IPS-18a (cell line): ENCODE measurements at regions not wholly inside any gene's neighbourhood (a gene's known extent, or its start where the extent isn't known, plus 50 kb on each side); places are given as distances from the start of the nearest gene placed in this dataset.
"Not testable (repeated sequence)": the region's sequence is repeated elsewhere in the genome, so short reads cannot be mapped to it uniquely, and the experiment has no call there.

Source experiments
- H3K27ac ChIP-seq: one replicate; pipeline ENCODE4 v1.5.1; 2013; ENCODE audit warnings: low read length
- H3K27me3 ChIP-seq: one replicate; pipeline ENCODE4 v1.6.1; 2013; ENCODE audit warnings: mild to moderate bottlenecking, low read length; ENCODE audit not compliant: control insufficient read depth, insufficient read depth
- H3K36me3 ChIP-seq: one replicate; pipeline ENCODE4 v1.6.1; 2013; ENCODE audit warnings: low read depth, low read length; ENCODE audit not compliant: control insufficient read depth
- H3K4me1 ChIP-seq: one replicate; pipeline ENCODE4 v1.6.1; 2013; ENCODE audit warnings: low read depth, low read length; ENCODE audit not compliant: control insufficient read depth
- H3K4me3 ChIP-seq: one replicate; pipeline ENCODE4 v1.5.1; 2013; ENCODE audit warnings: low read length
- H3K9ac ChIP-seq: one replicate; pipeline ENCODE4 v1.6.1; 2013; ENCODE audit warnings: mild to moderate bottlenecking, low read length, moderate library complexity
- H3K9me3 ChIP-seq: one replicate; pipeline ENCODE4 v1.6.1; 2013; ENCODE audit warnings: low read depth, low read length; ENCODE audit not compliant: control insufficient read depth

GRCh38 chr3:110016235-110016815 lies 679.0 kb upstream of the DPPA4 start:
- H3K4me1 ChIP-seq: peaks cover 29% of the 10 kb centered on the region
- no peaks in the 10 kb centered on the region for H3K36me3 ChIP-seq
- no peak overlapping the region for H3K9ac ChIP-seq
- H3K9me3 ChIP-seq: no peaks in the 10 kb centered on the region
- peak overlapping the region; percentile 6 for H3K27ac ChIP-seq
- no peaks in the 10 kb centered on the region for H3K27me3 ChIP-seq
- H3K4me3 ChIP-seq: no peak overlapping the region

- H3K27me3 ChIP-seq: no peaks in the 10 kb centered on the region
- no peaks in the 10 kb centered on the region for H3K9me3 ChIP-seq
- no peak overlapping the region for H3K9ac ChIP-seq
- no peak overlapping the region for H3K27ac ChIP-seq
- peaks cover 29% of the 10 kb centered on the region for H3K4me1 ChIP-seq
- H3K36me3 ChIP-seq: no peaks in the 10 kb centered on the region
- H3K4me3 ChIP-seq: no peak overlapping the region
These were observed 680.0 kb upstream of the DPPA4 start for GRCh38 chr3:110017304-110017703.

- Histone ChIP-seq H3K9me3 (no peaks in the 10 kb centered on the region), H3K4me3 (no peak overlapping the region), H3K36me3 (no peaks in the 10 kb centered on the region), H3K9ac (no peak overlapping the region), H3K4me1 (peaks cover 18% of the 10 kb centered on the region), H3K27me3 (no peaks in the 10 kb centered on the region), H3K27ac (no peak overlapping the region)
These were observed 684.3 kb upstream of the DPPA4 start for GRCh38 chr3:110021659-110022058.

DNA sequence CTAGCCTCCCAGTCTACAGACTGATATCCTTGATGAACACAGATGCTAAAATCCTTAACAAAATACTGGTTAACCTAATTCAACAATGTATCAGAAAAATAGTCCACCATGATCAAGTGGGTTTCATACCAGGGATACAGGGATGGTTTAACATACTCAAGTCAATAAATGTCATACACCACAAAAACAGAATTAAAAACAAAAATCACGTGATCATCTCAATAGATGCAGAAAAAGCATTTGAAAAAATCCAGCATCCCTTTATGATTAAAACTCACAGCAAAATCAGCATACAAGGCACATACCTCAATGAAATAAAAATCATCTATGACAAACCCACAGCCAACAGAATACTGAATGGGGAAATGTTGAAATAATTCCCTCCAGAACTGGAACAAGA lies 685.7 kb upstream of the DPPA4 start:
- H3K27me3 ChIP-seq, H3K9me3 ChIP-seq, H3K9ac ChIP-seq, H3K4me1 ChIP-seq, H3K4me3 ChIP-seq, H3K36me3 ChIP-seq, H3K27ac ChIP-seq: not testable (repeated sequence)

DNA sequence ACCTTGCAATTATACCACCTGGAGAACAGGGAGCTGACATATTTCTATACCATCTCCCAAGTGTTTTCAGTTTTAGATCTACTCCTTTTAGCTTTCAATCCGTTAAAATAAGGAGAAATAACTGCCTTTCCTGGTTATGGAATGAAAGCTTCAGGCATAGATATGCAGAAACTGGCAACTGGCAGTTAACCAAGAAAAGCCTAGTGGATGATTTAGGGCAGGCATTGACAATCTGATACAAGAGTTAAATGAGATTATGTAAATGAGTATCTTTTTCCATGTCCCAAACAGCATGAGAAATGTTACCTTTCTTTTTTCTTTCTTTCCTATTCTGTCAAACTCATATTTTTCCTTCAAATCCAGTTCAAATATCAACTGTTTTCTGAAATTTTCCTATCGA lies 689.1 kb upstream of the DPPA4 start:
- no peak overlapping the region for H3K9ac ChIP-seq
- H3K9me3 ChIP-seq: no peaks in the 10 kb centered on the region
- H3K4me1 ChIP-seq: no peaks in the 10 kb centered on the region
- H3K27me3 ChIP-seq: no peaks in the 10 kb centered on the region
- no peaks in the 10 kb centered on the region for H3K36me3 ChIP-seq
- H3K27ac ChIP-seq: no peak overlapping the region
- no peak overlapping the region for H3K4me3 ChIP-seq

DNA sequence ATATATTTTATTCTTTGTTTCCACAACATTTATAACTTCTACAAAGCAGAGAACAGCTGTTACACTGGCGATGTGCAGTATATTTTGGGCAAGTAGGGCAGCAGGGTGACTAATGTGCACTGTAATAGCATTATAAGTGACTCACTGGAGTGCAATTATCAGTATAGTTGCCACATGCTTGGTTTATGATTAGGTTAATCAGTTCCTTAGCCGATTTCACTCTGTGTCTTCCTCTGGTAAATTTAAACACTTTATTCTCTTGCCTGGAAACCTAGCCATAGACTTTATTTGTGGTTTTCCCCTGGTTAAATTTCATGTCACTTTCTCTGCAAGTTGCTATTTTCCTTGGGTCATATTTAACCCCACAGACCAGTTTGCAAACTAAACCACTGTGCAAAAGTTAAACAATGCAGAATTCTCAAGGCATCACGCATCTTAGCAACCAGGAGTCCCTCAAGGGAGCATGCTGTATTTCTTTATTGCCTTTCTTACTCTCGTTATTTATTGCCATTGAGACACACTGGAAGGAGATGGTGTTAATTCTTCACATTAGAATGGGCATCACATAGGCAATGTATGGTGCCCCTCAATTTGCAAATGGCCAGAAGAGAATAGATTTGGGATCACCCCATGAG lies 690.2 kb upstream of the DPPA4 start:
- Histone ChIP-seq H3K4me3 (no peak overlapping the region), H3K27ac (no peak overlapping the region), H3K27me3 (no peaks in the 10 kb centered on the region), H3K9ac (no peak overlapping the region), H3K9me3 (no peaks in the 10 kb centered on the region), H3K4me1 (no peaks in the 10 kb centered on the region), H3K36me3 (no peaks in the 10 kb centered on the region)

DNA sequence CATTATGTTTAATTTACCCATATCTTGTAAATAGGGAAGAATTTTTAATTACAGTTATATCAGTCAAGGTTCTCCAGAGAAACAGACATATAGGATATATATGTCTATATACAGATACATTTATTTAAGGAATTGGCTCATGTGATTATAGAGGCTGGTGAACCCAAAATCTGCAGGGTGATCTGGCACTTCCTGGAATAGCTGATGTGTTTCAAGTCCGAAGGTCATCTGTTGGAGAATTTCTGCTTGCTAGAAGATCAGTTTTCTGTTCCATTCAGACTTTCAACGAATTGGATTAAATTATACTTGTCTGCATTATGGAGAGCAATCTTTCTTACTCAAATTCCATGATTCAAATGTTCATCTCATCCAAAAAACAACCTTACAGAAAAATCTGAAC lies 694.6 kb upstream of the DPPA4 start:
- H3K4me3 ChIP-seq: no peak overlapping the region
- no peak overlapping the region for H3K9ac ChIP-seq
- no peaks in the 10 kb centered on the region for H3K9me3 ChIP-seq
- no peaks in the 10 kb centered on the region for H3K4me1 ChIP-seq
- H3K27me3 ChIP-seq: no peaks in the 10 kb centered on the region
- no peaks in the 10 kb centered on the region for H3K36me3 ChIP-seq
- H3K27ac ChIP-seq: no peak overlapping the region

GRCh38 chr3:110059431-110059830 lies 722.1 kb upstream of the DPPA4 start:
- no peak overlapping the region for H3K4me3 ChIP-seq
- H3K9ac ChIP-seq: no peak overlapping the region
- H3K4me1 ChIP-seq: no peaks in the 10 kb centered on the region
- H3K27me3 ChIP-seq: no peaks in the 10 kb centered on the region
- no peaks in the 10 kb centered on the region for H3K9me3 ChIP-seq
- no peak overlapping the region for H3K27ac ChIP-seq
- no peaks in the 10 kb centered on the region for H3K36me3 ChIP-seq

DNA sequence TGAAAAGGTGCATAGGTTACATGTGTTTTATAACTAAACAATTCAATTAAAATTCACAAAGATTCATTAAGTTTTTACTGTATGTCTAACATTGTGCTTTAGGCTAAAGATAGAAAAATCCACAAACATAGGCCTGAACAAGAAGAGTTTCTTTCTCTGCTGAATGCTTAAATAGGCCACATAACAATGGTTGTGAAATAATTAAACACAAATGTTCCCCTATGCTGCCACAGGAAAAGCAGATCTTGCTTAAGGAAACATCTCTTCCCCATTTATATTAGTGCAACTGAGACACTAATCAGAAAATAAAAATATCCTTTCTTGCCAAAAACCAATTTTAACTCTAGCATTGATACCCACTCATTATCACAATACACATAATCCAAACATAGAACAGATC lies 725.4 kb upstream of the DPPA4 start:
- H3K27ac ChIP-seq: no peak overlapping the region
- H3K9me3 ChIP-seq: no peaks in the 10 kb centered on the region

GRCh38 chr3:110063178-110063577 lies 725.8 kb upstream of the DPPA4 start:
- Histone ChIP-seq H3K36me3 (no peaks in the 10 kb centered on the region), H3K9ac (no peak overlapping the region)

More for the DNA sequence above, 725.4 kb upstream of the DPPA4 start:
- Histone ChIP-seq H3K4me3 (no peak overlapping the region), H3K36me3 (no peaks in the 10 kb centered on the region), H3K9ac (no peak overlapping the region), H3K4me1 (no peaks in the 10 kb centered on the region), H3K27me3 (no peaks in the 10 kb centered on the region)

DNA sequence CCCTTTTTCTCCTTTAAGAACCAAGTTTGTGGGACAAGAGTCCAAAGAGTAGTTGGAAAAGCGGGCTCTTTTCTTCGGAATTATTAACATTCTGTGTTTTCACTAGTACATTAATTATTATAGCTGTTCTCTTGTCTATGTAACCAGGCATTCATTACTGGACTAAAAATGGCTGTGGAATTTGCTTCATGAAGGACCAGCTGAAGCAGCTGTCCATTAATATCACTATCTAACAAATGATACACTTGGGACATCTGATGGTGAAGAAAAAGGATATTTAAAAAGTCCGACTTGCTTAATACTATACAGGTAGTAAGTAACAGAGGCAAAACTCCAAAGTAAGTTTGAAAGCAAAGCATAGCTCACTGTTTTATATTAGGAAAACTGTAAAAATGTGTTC lies 728.9 kb upstream of the DPPA4 start:
- Histone ChIP-seq H3K27me3 (no peaks in the 10 kb centered on the region), H3K27ac (no peak overlapping the region), H3K9me3 (no peaks in the 10 kb centered on the region), H3K36me3 (no peaks in the 10 kb centered on the region), H3K4me3 (no peak overlapping the region), H3K9ac (no peak overlapping the region), H3K4me1 (no peaks in the 10 kb centered on the region)

More at GRCh38 chr3:110063178-110063577, 725.8 kb upstream of the DPPA4 start:
- H3K27me3 ChIP-seq: no peaks in the 10 kb centered on the region
- H3K27ac ChIP-seq: no peak overlapping the region
- no peaks in the 10 kb centered on the region for H3K4me1 ChIP-seq
- H3K9me3 ChIP-seq: no peaks in the 10 kb centered on the region
- no peak overlapping the region for H3K4me3 ChIP-seq

DNA sequence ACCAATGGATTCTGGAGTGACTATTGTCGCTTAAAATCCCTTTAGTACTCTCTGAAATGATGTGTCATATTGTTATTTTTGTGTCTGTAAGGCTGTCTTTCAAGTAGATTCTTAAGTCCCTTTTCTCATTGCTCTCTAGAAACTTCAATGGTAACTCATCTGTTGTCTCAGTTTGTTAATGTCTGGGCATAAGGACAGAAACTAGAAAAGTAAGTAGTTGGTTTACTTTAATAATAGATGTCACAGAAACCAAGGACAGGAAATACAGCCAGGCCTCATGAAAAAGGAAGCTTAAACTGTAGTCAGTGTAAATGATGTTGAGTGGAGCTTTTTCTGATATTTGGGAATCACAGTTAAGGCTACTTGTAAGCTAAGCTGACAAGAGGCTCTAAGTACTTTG lies 730.2 kb upstream of the DPPA4 start:
- H3K9me3 ChIP-seq: peaks cover 9% of the 10 kb centered on the region
- H3K4me3 ChIP-seq: no peak overlapping the region
- H3K4me1 ChIP-seq: no peaks in the 10 kb centered on the region
- no peak overlapping the region for H3K27ac ChIP-seq
- H3K27me3 ChIP-seq: no peaks in the 10 kb centered on the region
- no peaks in the 10 kb centered on the region for H3K36me3 ChIP-seq
- no peak overlapping the region for H3K9ac ChIP-seq
